ENCODE measurements at regions not wholly inside any gene's neighbourhood (a gene's known extent, or its start where the extent isn't known, plus 50 kb on each side); places are given as distances from the start of the nearest gene placed in this dataset.

- TF ChIP-seq, protein P1, sequence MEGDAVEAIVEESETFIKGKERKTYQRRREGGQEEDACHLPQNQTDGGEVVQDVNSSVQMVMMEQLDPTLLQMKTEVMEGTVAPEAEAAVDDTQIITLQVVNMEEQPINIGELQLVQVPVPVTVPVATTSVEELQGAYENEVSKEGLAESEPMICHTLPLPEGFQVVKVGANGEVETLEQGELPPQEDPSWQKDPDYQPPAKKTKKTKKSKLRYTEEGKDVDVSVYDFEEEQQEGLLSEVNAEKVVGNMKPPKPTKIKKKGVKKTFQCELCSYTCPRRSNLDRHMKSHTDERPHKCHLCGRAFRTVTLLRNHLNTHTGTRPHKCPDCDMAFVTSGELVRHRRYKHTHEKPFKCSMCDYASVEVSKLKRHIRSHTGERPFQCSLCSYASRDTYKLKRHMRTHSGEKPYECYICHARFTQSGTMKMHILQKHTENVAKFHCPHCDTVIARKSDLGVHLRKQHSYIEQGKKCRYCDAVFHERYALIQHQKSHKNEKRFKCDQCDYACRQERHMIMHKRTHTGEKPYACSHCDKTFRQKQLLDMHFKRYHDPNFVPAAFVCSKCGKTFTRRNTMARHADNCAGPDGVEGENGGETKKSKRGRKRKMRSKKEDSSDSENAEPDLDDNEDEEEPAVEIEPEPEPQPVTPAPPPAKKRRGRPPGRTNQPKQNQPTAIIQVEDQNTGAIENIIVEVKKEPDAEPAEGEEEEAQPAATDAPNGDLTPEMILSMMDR (IDR thresholded peaks at IDR 0.05), result no peak
- TF ChIP-seq POLR2AphosphoS5 (IDR thresholded peaks at IDR 0.05), result no peak
- TF ChIP-seq POLR2A (IDR thresholded peaks at IDR 0.05), result no peak
- TF ChIP-seq EP300 (IDR thresholded peaks at IDR 0.05), result no peak
Measured at GRCh38 chr13:32887617-32888016, 128.6 kb upstream of the KL start.
